GM04504 (cell line): ENCODE measurements at regions not wholly inside any gene's neighbourhood (a gene's known extent, or its start where the extent isn't known, plus 50 kb on each side); places are given as distances from the start of the nearest gene placed in this dataset.
"Not testable (repeated sequence)": the region's sequence is repeated elsewhere in the genome, so short reads cannot be mapped to it uniquely, and the experiment has no call there.

Experiments
- DNase-seq: peaks from one replicate; pipeline ENCODE4 v3.0.0-alpha.2; 2012; ENCODE audit warnings: low read depth

- no peak for DNase-seq
Measured at GRCh38 chr9:105114318-105114717, 130.1 kb upstream of the SLC44A1 start.

- no peak for DNase-seq
Measured at GRCh38 chr9:105114964-105115728, 129.3 kb upstream of the SLC44A1 start.

GRCh38 chr9:105116052-105116868 is 128.2 kb upstream of the SLC44A1 start:
- no peak for DNase-seq

GRCh38 chr9:105117234-105117633 is 127.2 kb upstream of the SLC44A1 start:
- no peak for DNase-seq

GRCh38 chr9:105118636-105119035 is 125.8 kb upstream of the SLC44A1 start:
- DNase-seq, result no peak

- DNase-seq, result no peak
Measured at GRCh38 chr9:105119156-105119555, 125.3 kb upstream of the SLC44A1 start.

- DNase-seq, result no peak
Measured at GRCh38 chr9:105121861-105122430, 122.5 kb upstream of the SLC44A1 start.

- not testable (repeated sequence) for DNase-seq
Measured at GRCh38 chr9:105124598-105124997, 119.9 kb upstream of the SLC44A1 start.

GRCh38 chr9:105126226-105126625 is 118.2 kb upstream of the SLC44A1 start:
- DNase-seq, result no peak

- DNase-seq, result no peak
Measured at GRCh38 chr9:105127863-105128220, 116.6 kb upstream of the SLC44A1 start.

- DNase-seq, result no peak
Measured at GRCh38 chr9:105128908-105129600, 115.4 kb upstream of the SLC44A1 start.

GRCh38 chr9:105129731-105130130 is 114.7 kb upstream of the SLC44A1 start:
- DNase-seq, result no peak

GRCh38 chr9:105131981-105132380 is 112.5 kb upstream of the SLC44A1 start:
- DNase-seq, result no peak

- DNase-seq, result peak; percentile 62
Measured at GRCh38 chr9:105132606-105133005, 111.8 kb upstream of the SLC44A1 start.

GRCh38 chr9:105138306-105138801 is 106.1 kb upstream of the SLC44A1 start:
- no peak for DNase-seq

- DNase-seq, result no peak
Measured at GRCh38 chr9:105141146-105141975, 103.1 kb upstream of the SLC44A1 start.

- no peak for DNase-seq
Measured at GRCh38 chr9:105141976-105142250, 102.5 kb upstream of the SLC44A1 start.

- no peak for DNase-seq
Measured at GRCh38 chr9:105142406-105143135, 101.9 kb upstream of the SLC44A1 start.

- no peak for DNase-seq
Measured at GRCh38 chr9:105143136-105143430, 101.4 kb upstream of the SLC44A1 start.

GRCh38 chr9:105144076-105144475 is 100.4 kb upstream of the SLC44A1 start:
- DNase-seq, result no peak

- no peak for DNase-seq
Measured at GRCh38 chr9:105144841-105145240, 99.6 kb upstream of the SLC44A1 start.
